GM12878 (cell line): ENCODE measurements at regions not wholly inside any gene's neighbourhood (a gene's known extent, or its start where the extent isn't known, plus 50 kb on each side); places are given as distances from the start of the nearest gene placed in this dataset.

Experiments
- BCLAF1 ChIP-seq: fragments of 450-650 bp; IDR thresholded peaks from 2 replicates; pipeline ENCODE4 v1.6.1; 2017; ENCODE audit warnings: antibody characterized with exemption, mild to moderate bottlenecking, moderate library complexity
- EZH2 ChIP-seq: IDR thresholded peaks from 2 replicates; pipeline ENCODE4 v1.6.1; 2012; ENCODE audit warnings: low read depth, mild to moderate bottlenecking, control low read depth, inconsistent platforms, low read length, borderline replicate concordance; ENCODE audit not compliant: control insufficient read depth
- POLR2AphosphoS5 ChIP-seq: IDR thresholded peaks from 2 replicates; pipeline ENCODE4 v1.6.1; 2011; ENCODE audit warnings: mild to moderate bottlenecking, low read length, inconsistent platforms

GRCh38 chr12:31877884-31878283 lies 81.3 kb upstream of the RESF1 start:
- TF ChIP-seq EZH2 = no peak
- no peak for TF ChIP-seq POLR2AphosphoS5
- TF ChIP-seq BCLAF1 = no peak
